Hepatic stellate cell (primary cell): ENCODE measurements at regions not wholly inside any gene's neighbourhood (a gene's known extent, or its start where the extent isn't known, plus 50 kb on each side); places are given as distances from the start of the nearest gene placed in this dataset.
"Not testable (repeated sequence)": the region's sequence is repeated elsewhere in the genome, so short reads cannot be mapped to it uniquely, and the experiment has no call there.

ENCODE experiments used
- DNase-seq: peaks from one replicate; pipeline ENCODE4 v3.0.0; 2011; ENCODE audit warnings: low spot score

DNA sequence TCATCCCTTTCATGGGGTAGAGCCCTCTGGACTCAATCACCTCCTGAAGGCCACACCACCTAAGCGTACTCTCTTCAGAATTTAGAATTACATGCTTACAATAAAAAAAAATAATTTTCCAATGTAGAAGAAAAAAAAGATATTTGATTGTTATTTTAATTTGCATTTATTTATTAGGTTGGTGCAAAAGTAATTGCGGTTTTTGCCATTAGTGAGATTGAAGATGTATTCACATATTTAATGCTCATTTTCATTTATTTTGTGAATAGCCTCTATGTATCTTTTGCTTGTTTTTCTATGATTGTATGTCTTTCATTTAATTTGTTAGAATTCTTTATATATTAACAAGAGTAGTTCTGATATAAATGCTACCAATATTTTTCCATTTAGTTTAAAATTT, 220.5 kb downstream of the RND3 start:
- DNase-seq, result no peak

GRCh38 chr2:150264442-150264841, 223.0 kb downstream of the RND3 start:
- no peak for DNase-seq

- DNase-seq, result no peak
These were observed 225.8 kb downstream of the RND3 start for GRCh38 chr2:150261691-150262090.

DNA sequence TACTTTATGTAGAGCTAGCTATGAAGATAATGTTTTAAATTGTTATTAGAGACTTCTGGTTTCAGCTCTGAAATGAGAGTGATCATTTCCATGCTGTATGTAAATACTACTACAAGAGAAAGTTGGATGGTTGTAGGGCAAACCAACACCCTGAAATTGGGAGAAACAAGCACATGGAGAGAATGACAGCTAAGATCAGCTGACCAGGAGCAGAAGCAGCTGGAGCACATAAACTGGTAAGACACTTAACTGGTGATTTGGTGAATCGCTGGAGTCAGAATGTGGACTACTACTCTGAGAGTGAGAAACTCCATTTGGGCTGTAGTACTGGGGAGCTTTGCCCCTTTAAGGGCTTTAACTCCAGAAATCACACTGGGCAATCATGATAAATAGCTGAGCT, 226.8 kb downstream of the RND3 start:
- no peak for DNase-seq

DNA sequence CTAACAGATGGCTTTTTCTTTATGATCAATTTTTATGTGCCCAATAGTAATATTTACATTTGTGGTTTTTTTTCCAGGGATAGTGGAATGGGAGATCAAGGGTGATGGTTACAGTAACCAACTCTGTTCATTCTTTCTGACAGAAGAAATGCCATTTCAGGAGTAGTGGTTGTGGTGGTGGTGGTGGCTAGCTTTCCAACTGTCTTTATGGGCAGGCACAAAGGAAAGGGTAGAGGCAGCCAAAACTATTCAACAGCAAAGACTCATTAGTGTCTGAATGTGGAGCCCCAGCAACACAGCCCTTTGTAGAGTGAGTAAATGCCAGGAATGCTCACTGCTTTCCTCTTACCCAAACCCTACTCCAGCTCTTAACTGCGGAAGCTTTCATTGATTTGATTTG, 227.7 kb downstream of the RND3 start:
- no peak for DNase-seq

DNA sequence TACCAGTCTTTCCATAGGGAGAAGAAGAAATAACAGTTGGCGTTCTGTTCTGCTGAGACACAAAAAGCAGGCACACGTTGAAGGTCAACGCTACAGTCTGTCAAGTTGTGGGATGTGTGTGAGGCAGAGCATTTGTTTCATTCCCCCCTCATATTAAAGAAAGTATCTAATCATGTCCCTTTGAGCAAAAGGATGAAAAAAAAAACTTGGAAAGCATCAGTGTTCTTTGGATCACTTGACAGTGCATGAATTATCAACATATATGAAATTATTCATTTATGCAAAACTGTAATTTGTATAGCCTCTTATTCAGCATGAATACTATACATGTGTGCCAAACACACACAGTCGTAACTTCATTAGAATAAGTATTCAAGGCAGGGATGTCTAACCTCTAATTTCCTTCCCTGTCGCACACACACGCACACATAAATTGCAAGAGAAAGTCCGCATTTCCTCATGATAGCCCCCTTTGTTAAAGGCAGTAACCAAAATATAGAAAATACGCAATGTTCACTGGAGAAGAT, 228.6 kb downstream of the RND3 start:
- DNase-seq, result no peak

- no peak for DNase-seq
These were observed 230.7 kb downstream of the RND3 start for GRCh38 chr2:150256736-150257135.

DNA sequence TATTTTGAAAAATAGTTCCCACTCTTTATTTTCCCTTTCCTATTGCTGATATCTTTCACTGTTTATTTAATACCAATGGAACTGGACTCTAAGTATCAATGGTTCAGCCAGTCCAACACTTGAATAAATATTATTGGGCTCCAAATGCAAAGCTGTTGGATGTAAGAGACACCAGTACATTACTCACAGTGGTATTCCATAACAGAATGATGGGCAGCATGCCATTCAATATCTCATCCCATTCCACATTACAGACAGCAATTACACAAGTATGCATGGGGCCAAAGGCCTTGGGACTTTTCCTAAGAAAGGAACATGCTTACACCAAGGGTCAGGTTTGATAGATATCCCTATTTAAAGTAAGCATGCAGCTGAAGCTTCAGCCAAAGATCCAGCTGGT, 231.9 kb downstream of the RND3 start:
- DNase-seq, result peak; percentile 11

GRCh38 chr2:150249735-150250134, 237.7 kb downstream of the RND3 start:
- not testable (repeated sequence) for DNase-seq

- no peak for DNase-seq
These were observed 240.0 kb downstream of the RND3 start for GRCh38 chr2:150247481-150247880.

- peak; percentile 44 for DNase-seq
These were observed 252.6 kb downstream of the RND3 start for GRCh38 chr2:150234787-150235446.

DNA sequence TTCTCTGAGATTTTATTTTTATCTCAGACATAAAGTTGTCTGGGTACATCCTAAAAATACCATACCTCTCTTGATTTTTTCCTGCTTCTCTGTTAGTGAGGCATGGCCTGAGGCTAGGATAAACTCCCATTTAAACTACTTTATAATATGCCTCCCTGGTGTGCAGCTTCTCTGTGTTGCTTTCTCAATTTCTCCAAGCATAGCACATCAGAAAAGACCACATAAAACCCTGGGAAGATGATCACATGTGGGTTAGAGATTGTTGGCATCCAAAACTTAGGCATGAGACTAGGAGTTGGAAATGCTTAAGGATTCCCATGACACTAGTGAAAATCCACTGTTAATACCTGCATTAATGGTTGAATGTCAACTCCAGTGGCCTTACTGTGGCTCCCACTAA, 254.6 kb downstream of the RND3 start:
- DNase-seq, result no peak

DNA sequence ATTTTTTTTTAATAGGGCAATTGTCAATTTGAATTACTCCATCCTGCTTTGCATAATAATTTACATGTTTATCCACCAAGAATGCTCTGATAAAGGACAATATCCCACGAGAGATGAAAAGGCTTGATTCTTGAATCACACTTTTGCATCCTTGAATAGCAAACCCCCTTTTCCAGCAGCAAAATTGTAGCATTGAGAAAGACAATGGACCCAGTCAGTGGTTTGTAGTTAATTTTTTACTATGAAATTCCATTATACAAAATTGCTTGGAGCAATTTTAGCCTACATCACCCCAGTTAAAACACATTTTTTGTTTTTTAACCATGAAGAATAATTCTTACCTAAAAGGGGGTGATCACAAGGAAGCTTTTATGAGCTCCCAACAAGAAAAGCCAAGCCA, 255.1 kb downstream of the RND3 start:
- DNase-seq, result no peak

GRCh38 chr2:150230616-150231015, 256.9 kb downstream of the RND3 start:
- DNase-seq, result no peak

DNA sequence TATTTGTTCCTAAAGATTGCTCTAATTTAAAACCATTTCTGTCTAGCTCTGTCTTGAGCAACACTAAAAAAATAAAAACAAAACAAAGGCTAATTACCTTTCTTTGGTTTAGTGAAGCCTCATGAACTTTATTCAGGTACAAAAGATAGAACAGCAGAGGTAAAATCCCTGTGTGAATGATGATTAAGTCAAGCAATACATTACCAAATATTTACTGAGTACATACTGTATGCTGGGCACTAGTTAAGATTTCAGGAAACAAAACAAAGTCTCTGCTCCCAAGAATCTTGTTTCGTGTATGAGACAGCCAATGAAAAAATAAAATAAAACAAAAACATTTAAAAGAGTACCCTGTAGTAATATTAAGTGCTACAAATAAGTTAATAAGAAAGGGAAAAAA, 257.5 kb downstream of the RND3 start:
- no peak for DNase-seq

DNA sequence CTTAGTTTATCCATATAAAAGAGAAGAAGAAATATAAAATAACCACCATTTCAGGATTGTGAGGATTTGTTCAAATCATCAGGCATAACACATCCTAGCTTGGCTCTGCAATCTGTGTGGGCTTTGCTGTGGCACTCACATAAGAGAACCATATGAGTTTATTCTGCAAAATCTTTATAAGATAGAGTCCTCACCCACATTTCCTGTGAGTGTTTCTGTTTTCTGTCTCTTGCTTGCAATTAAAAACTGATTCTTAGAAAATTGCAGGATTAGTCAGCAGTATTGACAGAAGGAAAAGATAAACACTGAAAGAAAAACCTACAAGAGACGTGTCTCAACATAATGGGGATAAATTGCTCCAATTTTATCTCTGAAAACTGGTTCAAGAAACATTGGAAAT, 258.5 kb downstream of the RND3 start:
- no peak for DNase-seq

- no peak for DNase-seq
These were observed 262.4 kb downstream of the RND3 start for GRCh38 chr2:150225030-150225429.

GRCh38 chr2:150224321-150224720, 263.1 kb downstream of the RND3 start:
- no peak for DNase-seq

DNA sequence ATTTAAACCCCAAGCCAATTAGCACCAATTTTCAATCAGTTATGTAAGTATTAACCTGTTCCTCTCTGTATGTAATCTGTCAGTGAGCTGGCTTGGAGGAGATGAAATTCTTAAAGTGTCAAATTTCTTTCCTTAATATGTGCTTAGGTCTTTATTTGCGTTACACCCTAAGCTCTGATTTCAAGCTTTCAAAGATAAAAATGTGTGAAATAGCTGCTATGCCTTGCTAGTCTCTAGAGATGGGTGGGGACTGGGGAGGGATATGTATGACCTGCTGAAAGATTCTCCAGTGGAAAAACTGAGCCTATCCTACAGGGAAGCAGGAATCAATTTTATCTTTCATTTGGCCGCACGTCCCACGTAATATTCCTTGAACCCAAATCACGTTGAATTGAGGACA, 264.5 kb downstream of the RND3 start:
- no peak for DNase-seq

DNA sequence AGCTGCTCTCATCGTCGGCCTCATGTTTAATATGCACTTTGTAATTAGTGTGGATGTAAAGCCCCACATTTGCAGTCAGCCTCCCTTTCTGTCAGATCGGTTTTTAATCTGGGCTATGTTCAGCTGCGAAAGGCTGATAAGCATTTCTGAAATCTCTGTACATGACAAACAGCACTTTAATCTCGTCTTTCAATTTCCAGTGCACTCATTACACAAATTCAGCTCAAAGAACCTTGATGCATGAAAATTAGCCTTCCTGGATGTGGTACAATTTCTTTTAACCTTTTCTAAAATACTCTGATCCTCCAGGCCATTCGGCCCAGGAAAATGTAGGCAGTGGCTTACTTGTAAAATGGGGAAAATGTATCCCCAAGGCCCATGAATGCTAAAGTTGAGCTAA, 265.1 kb downstream of the RND3 start:
- DNase-seq, result no peak

DNA sequence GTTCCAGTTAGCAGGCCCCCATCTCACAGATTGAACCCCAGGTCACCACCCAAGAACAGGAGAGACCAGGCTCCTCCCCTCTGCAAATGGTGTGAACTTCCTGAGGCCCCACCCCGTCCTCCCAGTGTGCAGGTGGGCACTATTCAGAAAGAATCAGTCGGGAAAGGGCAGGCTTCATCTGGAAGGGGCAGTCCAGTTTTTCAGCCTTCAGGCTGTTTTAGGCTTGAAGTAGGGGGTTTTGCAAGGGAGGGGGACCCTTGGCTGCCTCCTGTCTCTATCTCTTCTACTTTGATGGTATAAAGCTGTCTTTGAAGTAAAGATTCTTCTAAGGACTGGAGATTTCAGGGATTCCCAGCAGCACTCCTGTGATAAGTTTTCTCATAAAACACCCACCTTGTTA, 267.6 kb downstream of the RND3 start:
- no peak for DNase-seq

DNA sequence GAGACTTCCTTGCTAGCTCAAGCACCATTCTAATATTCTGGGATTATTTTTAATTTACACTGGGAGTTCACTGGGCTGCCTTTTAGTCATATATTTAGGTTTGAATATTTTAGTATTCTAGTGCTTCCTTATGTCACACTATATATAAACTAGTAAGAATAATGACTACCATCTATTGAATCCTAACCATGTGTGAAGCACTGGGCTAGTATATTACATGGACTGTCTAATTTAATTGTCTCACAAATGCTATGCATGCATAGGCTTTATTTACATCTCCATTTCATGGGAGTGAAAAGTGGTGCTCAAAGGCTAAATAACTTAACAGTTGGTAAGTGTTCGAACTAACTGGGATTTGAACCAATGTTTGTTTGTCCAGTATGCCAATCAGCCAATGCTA, 272.4 kb downstream of the RND3 start:
- no peak for DNase-seq

DNA sequence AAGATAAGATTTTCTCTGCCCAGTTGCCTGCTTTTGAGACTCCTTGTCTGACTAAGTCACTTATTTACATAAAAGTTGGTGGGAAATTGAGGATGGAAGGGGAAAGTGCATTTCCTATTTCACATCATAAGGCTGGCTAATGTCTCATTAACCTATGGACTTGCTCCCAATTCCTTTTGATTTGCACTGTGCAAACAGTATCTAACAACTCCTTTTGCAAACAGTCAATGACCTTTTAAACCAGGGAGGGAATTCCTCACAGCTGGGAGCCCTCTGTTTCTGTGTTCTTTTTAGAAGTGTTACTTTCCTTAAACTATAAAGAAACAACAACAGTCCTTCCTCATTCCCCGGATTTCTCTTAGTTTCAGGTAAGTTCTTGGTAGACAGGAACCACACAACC, 272.8 kb downstream of the RND3 start:
- no peak for DNase-seq

DNA sequence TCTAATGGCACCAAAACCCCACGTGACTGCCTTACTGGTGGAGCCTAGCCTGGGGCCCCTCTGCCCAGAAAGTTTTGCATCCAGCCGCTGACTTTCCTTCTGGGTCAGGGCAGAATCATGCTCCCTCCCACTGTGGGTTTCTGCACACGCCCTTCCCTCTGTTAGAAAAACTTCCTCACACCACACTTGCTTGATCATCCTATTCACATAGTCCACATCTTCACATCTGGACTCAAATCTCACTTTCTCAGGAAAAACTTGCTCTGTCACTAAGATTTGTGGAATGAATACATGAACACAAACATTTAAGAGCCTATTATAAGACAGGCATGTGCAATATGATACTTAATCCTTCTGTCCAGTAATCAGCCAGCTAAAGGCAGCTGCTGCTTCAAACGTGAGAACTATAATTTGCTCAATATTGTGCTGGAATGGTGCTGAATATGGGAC, 274.7 kb downstream of the RND3 start:
- no peak for DNase-seq
